Heart left ventricle (tissue), 16 donors: ENCODE measurements at regions not wholly inside any gene's neighbourhood (a gene's known extent, or its start where the extent isn't known, plus 50 kb on each side); places are given as distances from the start of the nearest gene placed in this dataset.
A peak's percentile ranks its signal among the peaks of the same experiment; 100 is the strongest.

Experiments
- ATAC-seq, 4 donors: fragments of 200-7000 bp; cut with Tn5 transposase; one replicate each; pipeline ENCODE4 v1.9.1; 2020 to 2022; ENCODE audit warnings: moderate library complexity in 4 of 4, mild to moderate bottlenecking in 3 of 4, moderate number of reproducible peaks in 1 of 4
- DNase-seq, 5 donors: peaks; one replicate each; pipeline ENCODE4 v3.0.0-alpha.2; 2020
- H3K27ac ChIP-seq, 12 donors: fragments of 200-600 bp; sonication (generic) in 4 of 12; one replicate each; pipeline versions ENCODE4 v1.5.0 to v1.8.0; 2016 to 2022; ENCODE audit warnings: mild to moderate bottlenecking in 2 of 12
- H3K27me3 ChIP-seq, 9 donors: fragments of 200-600 bp; sonication (generic) in 2 of 9; one replicate each; pipeline versions ENCODE4 v1.5.1 to v1.8.0; 2016 to 2022; ENCODE audit warnings: mild to moderate bottlenecking in 3 of 9
- H3K36me3 ChIP-seq, 9 donors: fragments of 200-600 bp; sonication (generic) in 2 of 9; one replicate each; pipeline versions ENCODE4 v1.5.0 to v1.8.0; 2018 to 2022; ENCODE audit warnings: mild to moderate bottlenecking in 2 of 9
- H3K4me1 ChIP-seq, 12 donors: fragments of 200-600 bp; sonication (generic) in 4 of 12; one replicate each; pipeline versions ENCODE4 v1.5.0 to v1.8.0; 2016 to 2022; ENCODE audit warnings: mild to moderate bottlenecking in 3 of 12
- H3K4me3 ChIP-seq, 12 donors: fragments of 200-600 bp; sonication (generic) in 4 of 12; one replicate each; pipeline versions ENCODE4 v1.5.0 to v1.8.0; 2017 to 2022; ENCODE audit warnings: mild to moderate bottlenecking in 9 of 12, moderate library complexity in 4 of 12
- H3K9me3 ChIP-seq, 12 donors: fragments of 200-600 bp; sonication (generic) in 4 of 12; one replicate each; pipeline versions ENCODE4 v1.5.0 to v1.8.0; 2016 to 2022; ENCODE audit warnings: mild to moderate bottlenecking in 1 of 12
- POLR2A ChIP-seq, 2 donors: fragments of 450-650 bp; IDR thresholded peaks; one replicate each; pipeline ENCODE4 v1.6.1; 2017; ENCODE audit warnings: antibody characterized with exemption in 2 of 2, mild to moderate bottlenecking in 2 of 2, moderate library complexity in 2 of 2
- WGBS, 4 donors: extraction: QIAGEN DNeasy Blood & Tissue Kit in 2 of 4; methylation state at CpG; one replicate each; pipeline versions ENCODE4 v1.1.5 to v1.1.7; 2013 to 2018; 5-methylcytosine and 5-hydroxymethylcytosine counted together
- intact Hi-C, 10 donors: fragments of 100-400 bp; cut with DNase I; formaldehyde crosslinking; loops; one replicate each; pipeline versions ENCODE4 v1.11.1 to v1.14.2; 2022
- TF ChIP-seq, protein P1 (sequence below), 12 donors: fragments of 200-600 bp; sonication (generic) in 4 of 12; IDR thresholded peaks; one replicate each; pipeline versions ENCODE4 v1.5.0 to v1.8.0; 2018 to 2022; ENCODE audit warnings: antibody characterized with exemption in 12 of 12, mild to moderate bottlenecking in 5 of 12
- donor health status: ischemic (EF 13 %, LVEDD 7.1; RV severe dilation, severe dysfunction).
- donor health status: healthy with polysubstance abuse.
- donor health status: DM: no; HTN: yes; CAD: no.
- donor health status: DM: no; HTN: no; CAD: no.
- donor health status: ischemic (EF 25% LVEDD 6.9; RV normal size, moderate dysfunction).
- donor health status: ischemic (EF 25% LVEDD 5.7; RV mildly dilated, moderate dysfunction).
- donor health status: healthy.
- donor health status: DM: yes; HTN: yes; CAD: no.
- donor health status: ischemic (EF 35%, LVEDD 5.7; RV mildly dilated, moderate dysfunction).
- donor health status: nonischemic (EF 11% LVEDD 7.7; RV severe dilation, severe dysfunction).
- donor health status: DM: yes; HTN: yes; CAD: no.
- donor health status: PGD.
- donor health status: ischemic (EF 29% LVEDD 5.4; RV normal size, mild dysfunction).
- donor health status: nonischemic (EF 23%, LVEDD 6.1; RV moderate dilation, normal function).

DNA sequence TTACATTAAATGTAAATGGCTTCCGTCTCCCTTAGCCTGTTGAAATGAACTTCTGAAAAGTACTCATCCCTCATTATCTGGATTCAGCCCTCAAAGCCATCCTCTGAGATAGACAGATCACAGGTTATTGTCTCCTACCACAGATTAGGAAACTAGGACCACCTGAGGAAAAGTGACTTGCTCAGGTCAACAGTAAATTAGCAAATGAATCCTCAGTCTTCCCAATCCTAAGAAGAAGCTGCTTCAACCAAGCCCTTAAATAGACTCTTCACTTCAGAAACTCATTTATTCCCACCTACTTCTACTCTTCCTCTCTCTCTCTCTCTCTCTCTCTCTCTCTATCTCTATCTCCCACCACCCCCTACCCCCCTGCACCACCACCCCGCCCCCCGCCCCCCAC lies 152.3 kb downstream of the DMRTA2 start:
- no peaks in the 10 kb centered on the region for H3K9me3 ChIP-seq
- no peak overlapping the region for H3K27ac ChIP-seq
- ATAC-seq (no peak), DNase-seq (no peak)
- peaks cover 0 to 13% (median 0%) of the 10 kb centered on the region in 12 donors for H3K4me1 ChIP-seq
- 51 to 60% (median 57%) methylated on average over 2 to 3 of the region's 3 CpGs for WGBS, 4 donors
- H3K4me3 ChIP-seq, result no peak overlapping the region
- no peaks in the 10 kb centered on the region for H3K36me3 ChIP-seq
- H3K27me3 ChIP-seq, result peaks cover 0 to 16% (median 0%) of the 10 kb centered on the region in 9 donors
- intact Hi-C loops, result no loop called here
- TF ChIP-seq POLR2A (IDR thresholded peaks at IDR 0.05), result no peak
- TF ChIP-seq, protein P1, sequence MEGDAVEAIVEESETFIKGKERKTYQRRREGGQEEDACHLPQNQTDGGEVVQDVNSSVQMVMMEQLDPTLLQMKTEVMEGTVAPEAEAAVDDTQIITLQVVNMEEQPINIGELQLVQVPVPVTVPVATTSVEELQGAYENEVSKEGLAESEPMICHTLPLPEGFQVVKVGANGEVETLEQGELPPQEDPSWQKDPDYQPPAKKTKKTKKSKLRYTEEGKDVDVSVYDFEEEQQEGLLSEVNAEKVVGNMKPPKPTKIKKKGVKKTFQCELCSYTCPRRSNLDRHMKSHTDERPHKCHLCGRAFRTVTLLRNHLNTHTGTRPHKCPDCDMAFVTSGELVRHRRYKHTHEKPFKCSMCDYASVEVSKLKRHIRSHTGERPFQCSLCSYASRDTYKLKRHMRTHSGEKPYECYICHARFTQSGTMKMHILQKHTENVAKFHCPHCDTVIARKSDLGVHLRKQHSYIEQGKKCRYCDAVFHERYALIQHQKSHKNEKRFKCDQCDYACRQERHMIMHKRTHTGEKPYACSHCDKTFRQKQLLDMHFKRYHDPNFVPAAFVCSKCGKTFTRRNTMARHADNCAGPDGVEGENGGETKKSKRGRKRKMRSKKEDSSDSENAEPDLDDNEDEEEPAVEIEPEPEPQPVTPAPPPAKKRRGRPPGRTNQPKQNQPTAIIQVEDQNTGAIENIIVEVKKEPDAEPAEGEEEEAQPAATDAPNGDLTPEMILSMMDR (IDR thresholded peaks at IDR 0.05), result no peak

DNA sequence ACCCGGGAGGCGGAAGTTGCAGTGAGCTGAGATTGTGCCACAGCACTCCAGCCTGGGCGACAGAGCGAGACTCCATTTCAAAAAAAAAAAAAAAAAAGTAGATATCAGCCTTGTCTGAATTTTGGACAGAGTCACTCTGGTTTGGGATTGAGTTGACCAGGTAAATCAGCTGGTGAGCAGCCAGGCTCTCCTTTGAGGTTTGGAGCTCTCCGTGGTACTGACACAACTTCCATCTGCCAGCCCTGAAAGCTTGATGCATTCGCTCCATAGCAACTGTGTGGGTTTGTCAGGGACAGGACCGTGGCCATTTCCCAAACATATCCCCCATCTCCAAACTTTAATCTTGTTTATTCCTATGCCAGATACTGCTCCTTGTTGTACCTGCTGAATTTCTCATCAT lies 155.2 kb downstream of the DMRTA2 start:
- Histone ChIP-seq H3K4me3 (no peak overlapping the region), H3K4me1 (peaks cover 0 to 16% (median 0%) of the 10 kb centered on the region in 12 donors), H3K36me3 (no peaks in the 10 kb centered on the region), H3K9me3 (no peaks in the 10 kb centered on the region), H3K27me3 (peaks cover 0 to 8% (median 0%) of the 10 kb centered on the region in 9 donors), H3K27ac (no peak overlapping the region)
- no peak for TF ChIP-seq POLR2A (IDR thresholded peaks at IDR 0.05)
- TF ChIP-seq, protein P1 (IDR thresholded peaks at IDR 0.05), result no peak
- ATAC-seq (no peak), DNase-seq (no peak)
- 52 to 58% (median 54%) methylated on average over 7 of the region's 7 CpGs for WGBS, 4 donors
- intact Hi-C loops, result no loop called here

DNA sequence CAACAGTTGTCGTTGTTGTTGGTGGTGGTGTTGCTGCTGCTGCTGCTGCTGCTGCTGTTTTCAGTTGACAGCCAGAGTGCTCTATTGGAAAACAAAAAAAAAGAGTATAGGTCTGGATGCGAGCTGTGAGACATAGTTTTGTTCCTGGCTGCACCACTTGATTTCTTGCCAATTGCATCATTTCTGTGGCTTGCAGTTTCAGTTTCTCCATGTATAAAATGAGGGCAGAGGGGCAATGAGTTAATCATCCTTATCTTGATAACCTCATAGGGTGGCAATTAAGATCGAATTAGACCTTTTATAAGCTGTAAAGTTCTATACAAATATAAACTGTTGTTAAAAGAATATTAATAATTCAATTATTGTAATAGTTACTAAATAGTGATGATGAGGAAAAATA lies 156.7 kb downstream of the DMRTA2 start:
- DNase-seq (no peak), ATAC-seq (peak in 1 of 4 donors; percentile 60)
- intact Hi-C loops, result no loop called here
- Histone ChIP-seq H3K9me3 (no peaks in the 10 kb centered on the region), H3K4me3 (no peak overlapping the region), H3K4me1 (peaks cover 0 to 16% (median 0%) of the 10 kb centered on the region in 12 donors), H3K27ac (peak overlapping the region in 1 of 12 donors; percentile 46), H3K36me3 (no peaks in the 10 kb centered on the region), H3K27me3 (peaks cover 0 to 8% (median 0%) of the 10 kb centered on the region in 9 donors)
- no peak for TF ChIP-seq POLR2A (IDR thresholded peaks at IDR 0.05)
- TF ChIP-seq, protein P1 (IDR thresholded peaks at IDR 0.05), result no peak
- WGBS, 4 donors, result 43 to 57% (median 54%) methylated on average over 3 of the region's 3 CpGs

DNA sequence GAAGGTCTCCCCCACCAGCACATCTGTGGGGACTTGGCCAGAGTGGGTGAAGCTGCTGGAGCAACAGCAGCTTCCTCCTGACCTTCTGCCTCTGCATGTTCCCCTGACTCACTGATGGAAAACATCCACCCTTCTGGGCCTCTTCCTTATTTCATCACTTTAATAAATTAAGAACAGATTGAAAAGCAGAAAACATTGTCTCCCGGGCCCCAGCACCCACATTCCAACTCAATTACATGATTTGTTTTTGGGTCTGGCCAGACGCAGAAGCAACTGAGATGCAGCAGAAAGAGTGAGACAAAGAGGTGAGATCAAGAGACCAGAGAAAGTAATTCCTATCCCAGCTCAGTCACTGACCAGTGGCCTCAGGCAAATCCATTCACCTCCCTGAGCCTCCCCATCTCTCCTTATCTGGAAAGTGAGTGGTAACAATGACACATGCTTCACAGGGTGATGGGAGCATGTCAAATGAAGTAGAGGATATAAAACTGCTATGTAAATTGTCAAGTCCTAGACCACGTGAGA lies 157.1 kb downstream of the ELAVL4 start:
- peak overlapping the region in 2 of 12 donors; percentile 13 to 46 for H3K27ac ChIP-seq
- peaks cover 0 to 8% (median 0%) of the 10 kb centered on the region in 9 donors for H3K27me3 ChIP-seq
- no peak overlapping the region for H3K4me3 ChIP-seq
- H3K4me1 ChIP-seq, result peaks cover 0 to 16% (median 0%) of the 10 kb centered on the region in 12 donors
- intact Hi-C loops, result no loop called here
- TF ChIP-seq POLR2A (IDR thresholded peaks at IDR 0.05), result no peak
- TF ChIP-seq, protein P1 (IDR thresholded peaks at IDR 0.05), result no peak
- ATAC-seq (peak in 3 of 4 donors; percentile 45 to 91 (median 56)), DNase-seq (peak in 2 of 5 donors; percentile 36 to 47)
- WGBS, 4 donors, result 28 to 41% (median 34%) methylated on average over 3 of the region's 3 CpGs
- H3K9me3 ChIP-seq, result no peaks in the 10 kb centered on the region
- H3K36me3 ChIP-seq, result no peaks in the 10 kb centered on the region
